PC-3 (cell line): ENCODE measurements at regions not wholly inside any gene's neighbourhood (a gene's known extent, or its start where the extent isn't known, plus 50 kb on each side); places are given as distances from the start of the nearest gene placed in this dataset.

Experiments used
- ATAC-seq: fragments of 200-7000 bp; cut with Tn5 transposase; 2 replicates; pipeline ENCODE4 v1.9.1; 2020; ENCODE audit warnings: mild to moderate bottlenecking, moderate library complexity
- BruUV-seq: library from RNA; stranded (reverse); fragments of 400-500 nt; replicated peaks from 2 replicates; lab custom pipeline; 2021; lab: Mats Ljungman, UMichigan
- CTCF ChIA-PET: fragments of 300-600 bp; sonication (Branson Sonifier 250); formaldehyde crosslinking; loops from one replicate; lab custom pipeline; 2022; ENCODE audit warnings: antibody characterized with exemption; lab: Charles Lee
- POLR2A ChIA-PET: fragments of 300-600 bp; sonication (Branson Sonifier 250); formaldehyde crosslinking; loops from one replicate; lab custom pipeline; 2022; ENCODE audit warnings: antibody characterized with exemption; ENCODE audit not compliant: unreplicated experiment; lab: Charles Lee
- DNase-seq: peaks from one replicate; pipeline ENCODE4 v3.0.0-alpha.2; 2015
- H2AFZ ChIP-seq: fragments of 300-600 bp; sonication (generic); 2 replicates; pipeline ENCODE4 v1.6.0; 2016; ENCODE audit warnings: antibody characterized with exemption, low read length
- H3F3A ChIP-seq: fragments of 300-600 bp; sonication (generic); one replicate; pipeline ENCODE4 v1.6.0; 2017; ENCODE audit warnings: antibody characterized with exemption, low read length, control low read depth, mild to moderate bottlenecking; ENCODE audit not compliant: unreplicated experiment
- H3K27ac ChIP-seq: fragments of 300-600 bp; sonication (generic); 2 replicates; pipeline ENCODE4 v1.5.1; 2016; ENCODE audit warnings: mild to moderate bottlenecking, low read length
- H3K27me3 ChIP-seq: fragments of 300-600 bp; sonication (generic); 2 replicates; pipeline ENCODE4 v1.6.1; 2016; ENCODE audit warnings: low read length, mixed read lengths
- H3K36me3 ChIP-seq: fragments of 300-600 bp; sonication (generic); 2 replicates; pipeline ENCODE4 v1.6.1; 2016; ENCODE audit warnings: low read depth, mixed run types, low read length, mixed read lengths
- H3K4me1 ChIP-seq: fragments of 300-600 bp; sonication (generic); 2 replicates; pipeline ENCODE4 v1.5.1; 2016; ENCODE audit warnings: low read length; ENCODE audit not compliant: insufficient read depth
- H3K4me2 ChIP-seq: fragments of 300-600 bp; sonication (generic); 2 replicates; pipeline ENCODE4 v1.6.0; 2016; ENCODE audit warnings: low read length
- H3K4me3 ChIP-seq: fragments of 300-600 bp; sonication (generic); 2 replicates; pipeline ENCODE4 v1.5.1; 2016; ENCODE audit warnings: mild to moderate bottlenecking, low read length, mixed read lengths
- H3K79me2 ChIP-seq: fragments of 300-600 bp; sonication (generic); 2 replicates; pipeline ENCODE4 v1.6.1; 2017; ENCODE audit warnings: low read length, mixed read lengths
- H3K9ac ChIP-seq: fragments of 300-600 bp; sonication (generic); 2 replicates; pipeline ENCODE4 v1.6.0; 2016; ENCODE audit warnings: mild to moderate bottlenecking, low read length
- H3K9me2 ChIP-seq: fragments of 300-600 bp; sonication (generic); replicated peaks from 2 replicates; pipeline ENCODE4 v1.6.1; 2016; ENCODE audit warnings: mixed run types, low read length, mixed read lengths
- H3K9me3 ChIP-seq: fragments of 300-600 bp; sonication (generic); 2 replicates; pipeline ENCODE4 v1.6.1; 2016; ENCODE audit warnings: low read length, mixed read lengths
- H4K20me1 ChIP-seq: fragments of 300-600 bp; sonication (generic); 2 replicates; pipeline ENCODE4 v1.6.1; 2016; ENCODE audit warnings: low read length, mixed read lengths
- CTCF ChIP-seq: fragments of 300-600 bp; sonication (generic); conservative IDR thresholded peaks from 2 replicates; pipeline ENCODE4 v1.5.1; 2017; ENCODE audit warnings: antibody characterized with exemption, low read depth, mild to moderate bottlenecking, low read length
- EZH2 ChIP-seq: fragments of 300-600 bp; sonication (generic); IDR thresholded peaks from one replicate; pipeline ENCODE4 v1.6.1; 2017; ENCODE audit warnings: antibody characterized with exemption, mild to moderate bottlenecking, low read length; ENCODE audit not compliant: unreplicated experiment
- EZH2phosphoT487 ChIP-seq: fragments of 300-600 bp; sonication (generic); IDR thresholded peaks from 2 replicates; pipeline ENCODE4 v1.6.1; 2018; ENCODE audit warnings: mild to moderate bottlenecking, antibody characterized with exemption, low read length, borderline replicate concordance
- intact Hi-C: fragments of 100-400 bp; cut with micrococcal nuclease; formaldehyde crosslinking; loops from 2 replicates; pipeline ENCODE4 v1.9.0; 2023

- no peak overlapping the region for H3K4me3 ChIP-seq
- TF ChIP-seq EZH2phosphoT487 (no peak), EZH2 (no peak), CTCF (no peak)
- no peaks in the 10 kb centered on the region for H3K9me3 ChIP-seq
- H3F3A ChIP-seq: no peaks in the 10 kb centered on the region
- H2AFZ ChIP-seq: no peak overlapping the region; the same call in 1 of the 2 replicates
- H3K9me2 ChIP-seq: no peaks in the 10 kb centered on the region
- no TSS peak for BruUV-seq
- ATAC-seq (no peak), DNase-seq (no peak)
- H3K4me1 ChIP-seq: peaks cover 26% of the 10 kb centered on the region
- CTCF ChIA-PET: no interaction called here
- POLR2A ChIA-PET: no interaction called here
- no peaks in the 10 kb centered on the region for H3K27me3 ChIP-seq
- no peak overlapping the region for H3K27ac ChIP-seq
- no peak overlapping the region for H3K4me2 ChIP-seq
- intact Hi-C loops: no loop called here
- no peaks in the 10 kb centered on the region for H3K36me3 ChIP-seq
- H3K9ac ChIP-seq: no peak overlapping the region
- no peaks in the 10 kb centered on the region for H3K79me2 ChIP-seq
- H4K20me1 ChIP-seq: no peaks in the 10 kb centered on the region
Measured at GRCh38 chr5:17400724-17401469, 97.1 kb upstream of the TAF11L2 start.

GRCh38 chr5:17401470-17402288 is 96.4 kb upstream of the TAF11L2 start:
- no peak overlapping the region; the same call in 1 of the 2 replicates for H3K4me3 ChIP-seq
- no peaks in the 10 kb centered on the region for H3K9me2 ChIP-seq
- peaks cover 29% of the 10 kb centered on the region for H3K4me1 ChIP-seq
- no peak overlapping the region for H3K9ac ChIP-seq
- H3F3A ChIP-seq: no peaks in the 10 kb centered on the region
- H3K4me2 ChIP-seq: peak overlapping the region; percentile 31
- DNase-seq (peak; percentile 44), ATAC-seq (peak; percentile 42; the same call in 1 of the 2 replicates)
- TF ChIP-seq EZH2phosphoT487: no peak
- TF ChIP-seq CTCF: no peak
- TF ChIP-seq EZH2: no peak
- peak overlapping the region; percentile 23; the same call in 1 of the 2 replicates for H2AFZ ChIP-seq
- no TSS peak for BruUV-seq
- no peaks in the 10 kb centered on the region for H3K79me2 ChIP-seq
- ChIA-PET CTCF (no interaction called here), POLR2A (interaction anchor here (0.6 kb wide), 1 partner anchor 550 kb away, joined by 10 read pairs; no protein-coding TSS in a partner anchor)
- no peaks in the 10 kb centered on the region for H3K9me3 ChIP-seq
- H4K20me1 ChIP-seq: no peaks in the 10 kb centered on the region
- no peaks in the 10 kb centered on the region for H3K36me3 ChIP-seq
- H3K27ac ChIP-seq: no peak overlapping the region
- intact Hi-C loops: no loop called here
- no peaks in the 10 kb centered on the region for H3K27me3 ChIP-seq
